ENCODE measurements at regions not wholly inside any gene's neighbourhood (a gene's known extent, or its start where the extent isn't known, plus 50 kb on each side); places are given as distances from the start of the nearest gene placed in this dataset.
"Not testable (repeated sequence)": the region's sequence is repeated elsewhere in the genome, so short reads cannot be mapped to it uniquely, and the experiment has no call there.

GRCh38 chrX:128634754-128635153 lies 582.6 kb upstream of the ACTRT1 start:
- Mint-ChIP-seq H3K4me3 (no peak overlapping the region), H3K4me1 (no peaks in the 10 kb centered on the region), H3K9me3 (ENCODE audit: low read depth) (no peaks in the 10 kb centered on the region), H3K27ac (no peak overlapping the region), H3K27me3 (peaks cover 5% of the 10 kb centered on the region), H3K36me3 (ENCODE audit: low read depth) (no peaks in the 10 kb centered on the region)
- ATAC-seq (no peak), DNase-seq (no peak)
- intact Hi-C loops (cut with DNase I, micrococcal nuclease): no loop called here
- CTCF ChIA-PET: no interaction called here
- POLR2A ChIA-PET: no interaction called here

DNA sequence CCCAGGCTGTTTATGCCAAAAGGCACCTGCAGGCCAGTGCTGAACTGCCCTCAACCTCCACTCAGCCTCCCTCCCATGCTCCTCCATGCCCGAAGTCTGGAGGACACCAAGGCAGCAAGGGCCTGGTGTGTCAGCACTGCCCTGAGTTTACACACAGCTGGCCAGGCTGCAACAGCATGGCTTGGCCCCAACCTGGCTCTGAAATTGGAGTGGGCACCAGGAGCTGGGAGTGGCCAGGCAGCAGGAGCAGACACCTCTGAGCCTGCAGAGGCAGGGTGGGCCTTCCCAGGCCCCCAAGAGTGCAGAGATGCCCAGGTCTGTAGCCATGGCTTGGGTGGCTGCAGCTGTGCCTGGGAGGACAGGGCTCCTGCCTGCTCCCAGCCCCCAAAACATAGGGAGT lies 571.2 kb upstream of the ACTRT1 start:
- no peak for ATAC-seq
- Mint-ChIP-seq H3K9me3 (ENCODE audit: low read depth) (no peaks in the 10 kb centered on the region), H3K27me3 (no peaks in the 10 kb centered on the region), H3K4me3 (no peak overlapping the region), H3K36me3 (ENCODE audit: low read depth) (no peaks in the 10 kb centered on the region), H3K27ac (no peak overlapping the region), H3K4me1 (no peaks in the 10 kb centered on the region)
- ChIA-PET CTCF (interaction anchor here (0.6 to 0.8 kb wide), 2 partner anchors 342 to 1913 kb away, joined by 3 read pairs; no protein-coding TSS in a partner anchor), POLR2A (no interaction called here)
- intact Hi-C loops (cut with DNase I, micrococcal nuclease): no loop called here
- no peak for DNase-seq

DNA sequence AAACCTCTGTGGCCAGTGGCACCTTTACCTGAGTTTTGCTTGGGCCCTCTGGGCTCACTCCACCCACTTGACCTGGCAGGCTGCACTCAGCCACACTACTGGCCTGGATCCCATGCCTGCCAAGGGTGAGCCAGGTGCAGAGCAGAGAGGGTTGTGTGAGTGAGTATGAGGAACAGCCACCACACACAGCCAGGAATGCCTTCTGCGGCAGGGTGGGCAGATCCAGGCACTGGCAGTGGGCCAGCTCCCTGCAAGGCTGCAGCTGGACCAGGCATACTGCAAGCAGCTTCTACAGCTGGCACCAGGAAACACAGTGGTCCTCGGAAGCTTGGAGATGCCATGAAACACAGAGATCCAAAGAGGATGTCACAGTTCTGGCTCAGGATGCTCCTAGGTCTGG lies 570.1 kb upstream of the ACTRT1 start:
- H3K27ac Mint-ChIP-seq: no peak overlapping the region
- H3K9me3 Mint-ChIP-seq (ENCODE audit: low read depth): no peaks in the 10 kb centered on the region
- no peaks in the 10 kb centered on the region for H3K36me3 Mint-ChIP-seq (ENCODE audit: low read depth)
- CTCF ChIA-PET: no interaction called here
- H3K27me3 Mint-ChIP-seq: no peaks in the 10 kb centered on the region
- H3K4me3 Mint-ChIP-seq: no peak overlapping the region
- intact Hi-C loops (cut with DNase I, micrococcal nuclease): no loop called here
- DNase-seq (no peak), ATAC-seq (no peak)
- POLR2A ChIA-PET: no interaction called here
- H3K4me1 Mint-ChIP-seq: no peaks in the 10 kb centered on the region

GRCh38 chrX:128619490-128619889 lies 567.3 kb upstream of the ACTRT1 start:
- CTCF ChIA-PET: no interaction called here
- H3K9me3 Mint-ChIP-seq (ENCODE audit: low read depth): no peaks in the 10 kb centered on the region
- intact Hi-C loops (cut with DNase I, micrococcal nuclease): no loop called here
- DNase-seq (no peak), ATAC-seq (no peak)
- H3K27ac Mint-ChIP-seq: no peak overlapping the region
- no peaks in the 10 kb centered on the region for H3K4me1 Mint-ChIP-seq
- H3K27me3 Mint-ChIP-seq: no peaks in the 10 kb centered on the region
- H3K4me3 Mint-ChIP-seq: no peak overlapping the region
- H3K36me3 Mint-ChIP-seq (ENCODE audit: low read depth): no peaks in the 10 kb centered on the region
- POLR2A ChIA-PET: no interaction called here

DNA sequence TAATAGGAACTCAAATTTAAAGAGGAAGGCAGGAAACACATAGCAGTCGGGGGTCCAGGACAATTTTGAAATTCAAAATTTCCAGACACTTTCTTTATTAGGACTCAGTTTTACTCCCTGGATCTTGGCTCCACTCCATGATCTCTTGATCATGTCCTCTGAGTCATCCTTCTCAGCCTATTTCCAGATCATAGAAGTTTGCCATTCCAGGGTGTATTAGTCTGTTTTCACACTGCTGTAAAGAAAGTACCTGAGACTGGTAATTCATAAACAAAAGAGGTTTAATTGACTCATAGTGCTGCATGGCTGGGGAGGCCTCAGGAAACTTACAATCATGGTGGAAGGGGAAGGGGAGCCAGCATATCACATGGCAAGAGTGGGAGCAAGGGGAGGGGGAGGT lies 564.7 kb upstream of the ACTRT1 start:
- no peaks in the 10 kb centered on the region for H3K9me3 Mint-ChIP-seq (ENCODE audit: low read depth)
- H3K27ac Mint-ChIP-seq: no peak overlapping the region
- H3K4me1 Mint-ChIP-seq: no peaks in the 10 kb centered on the region
- no peak for ATAC-seq
- ChIA-PET POLR2A (no interaction called here), CTCF (no interaction called here)
- H3K4me3 Mint-ChIP-seq: no peak overlapping the region
- H3K36me3 Mint-ChIP-seq (ENCODE audit: low read depth): no peaks in the 10 kb centered on the region
- intact Hi-C loops (cut with DNase I, micrococcal nuclease): no loop called here
- DNase-seq: no peak
- H3K27me3 Mint-ChIP-seq: no peaks in the 10 kb centered on the region

DNA sequence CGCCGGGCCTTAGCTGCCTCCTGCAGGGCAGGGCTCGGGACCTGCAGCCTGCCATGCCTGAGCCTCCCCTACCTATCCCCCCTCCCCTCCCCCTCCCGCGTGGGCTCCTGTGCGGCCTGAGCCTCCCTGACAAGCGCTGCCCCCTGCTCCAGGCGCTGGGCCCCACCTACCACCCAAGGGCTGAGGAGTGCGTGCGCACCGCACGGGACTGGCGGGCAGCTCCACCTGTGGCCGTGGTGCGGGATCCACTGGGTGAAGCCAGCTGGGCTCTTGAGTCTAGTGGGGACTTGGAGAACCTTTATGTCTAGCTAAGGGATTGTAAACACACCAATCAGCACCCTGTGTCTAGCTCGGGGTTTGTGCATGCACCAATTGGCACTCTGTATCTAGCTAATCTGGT lies 554.6 kb upstream of the ACTRT1 start:
- H3K9me3 Mint-ChIP-seq (ENCODE audit: low read depth); CTCF ChIA-PET; POLR2A ChIA-PET; H3K4me3 Mint-ChIP-seq; ATAC-seq; DNase-seq; H3K27me3 Mint-ChIP-seq; intact Hi-C loops (cut with DNase I, micrococcal nuclease); H3K27ac Mint-ChIP-seq; H3K36me3 Mint-ChIP-seq (ENCODE audit: low read depth); H3K4me1 Mint-ChIP-seq: not testable (repeated sequence)

DNA sequence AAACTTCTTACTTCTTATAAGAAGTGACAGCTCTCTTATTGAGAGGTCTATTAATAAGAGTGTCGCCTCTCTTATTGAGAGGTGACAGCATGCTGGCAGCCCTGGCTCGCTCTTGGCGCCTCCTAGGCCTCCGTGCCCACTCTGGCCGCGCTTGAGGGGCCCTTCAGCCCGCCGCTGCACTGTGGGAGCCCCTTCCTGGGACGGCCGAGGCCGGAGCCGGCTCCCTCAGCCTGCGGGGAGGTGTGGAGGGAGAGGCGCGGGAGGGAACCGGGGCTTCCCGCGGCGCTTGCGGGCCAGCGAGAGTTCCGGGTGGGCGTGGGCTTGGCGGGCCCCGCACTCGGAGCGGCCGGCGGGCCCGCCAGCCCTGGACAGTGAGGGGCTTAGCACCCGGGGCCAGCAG lies 554.2 kb upstream of the ACTRT1 start:
- H3K4me3 Mint-ChIP-seq, POLR2A ChIA-PET, H3K27me3 Mint-ChIP-seq: not testable (repeated sequence)

DNA sequence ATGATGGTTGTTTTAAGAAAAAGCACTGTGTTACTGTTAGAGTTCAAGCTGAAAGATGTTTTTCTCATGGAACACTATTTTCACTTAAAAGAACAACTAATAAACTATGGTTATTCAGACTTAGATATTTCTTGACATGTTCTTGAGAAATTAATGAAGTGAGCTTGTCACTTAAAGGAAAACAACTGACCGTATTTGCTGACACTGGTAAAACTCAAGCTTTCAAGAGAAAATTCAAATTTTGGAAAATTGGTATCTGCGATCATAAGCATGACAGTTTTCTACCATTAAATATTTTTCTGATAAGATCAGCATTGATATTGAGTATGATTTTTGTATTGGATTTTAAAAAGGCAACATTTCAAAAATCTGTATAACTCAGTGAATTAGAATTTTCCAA lies 549.5 kb upstream of the ACTRT1 start:
- Mint-ChIP-seq H3K4me3 (no peak overlapping the region), H3K36me3 (ENCODE audit: low read depth) (no peaks in the 10 kb centered on the region), H3K4me1 (no peaks in the 10 kb centered on the region), H3K9me3 (ENCODE audit: low read depth) (no peaks in the 10 kb centered on the region), H3K27ac (no peak overlapping the region), H3K27me3 (peaks cover 5% of the 10 kb centered on the region)
- ChIA-PET POLR2A (no interaction called here), CTCF (no interaction called here)
- ATAC-seq (no peak), DNase-seq (no peak)
- intact Hi-C loops (cut with DNase I, micrococcal nuclease): no loop called here

More for the DNA sequence above, 554.2 kb upstream of the ACTRT1 start:
- H3K36me3 Mint-ChIP-seq (ENCODE audit: low read depth); H3K4me1 Mint-ChIP-seq; DNase-seq; CTCF ChIA-PET; H3K27ac Mint-ChIP-seq; H3K9me3 Mint-ChIP-seq (ENCODE audit: low read depth); intact Hi-C loops (cut with DNase I, micrococcal nuclease); ATAC-seq: not testable (repeated sequence)

DNA sequence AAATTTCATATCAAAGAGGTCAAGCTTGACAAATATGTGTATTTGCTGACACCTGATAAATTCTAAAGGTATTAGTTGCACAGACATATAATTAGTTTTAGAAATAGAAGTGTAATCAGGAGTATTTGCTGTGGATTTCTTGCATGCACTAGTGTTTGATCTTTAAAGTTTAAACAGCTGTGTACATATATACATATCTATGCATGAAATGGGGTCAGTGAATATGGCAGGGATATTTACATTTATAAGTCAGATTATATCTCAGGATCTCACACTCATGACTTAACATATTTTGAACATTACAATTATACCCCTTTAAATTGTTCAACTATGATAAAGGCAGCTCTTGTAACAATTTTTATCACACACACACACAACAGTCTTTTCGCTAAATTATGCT lies 547.4 kb upstream of the ACTRT1 start:
- ATAC-seq: no peak
- Mint-ChIP-seq H3K27me3 (no peaks in the 10 kb centered on the region), H3K36me3 (ENCODE audit: low read depth) (no peaks in the 10 kb centered on the region), H3K27ac (no peak overlapping the region), H3K4me3 (no peak overlapping the region), H3K4me1 (no peaks in the 10 kb centered on the region), H3K9me3 (ENCODE audit: low read depth) (no peaks in the 10 kb centered on the region)
- intact Hi-C loops (cut with DNase I, micrococcal nuclease): no loop called here
- ChIA-PET CTCF (no interaction called here), POLR2A (no interaction called here)
- no peak for DNase-seq

DNA sequence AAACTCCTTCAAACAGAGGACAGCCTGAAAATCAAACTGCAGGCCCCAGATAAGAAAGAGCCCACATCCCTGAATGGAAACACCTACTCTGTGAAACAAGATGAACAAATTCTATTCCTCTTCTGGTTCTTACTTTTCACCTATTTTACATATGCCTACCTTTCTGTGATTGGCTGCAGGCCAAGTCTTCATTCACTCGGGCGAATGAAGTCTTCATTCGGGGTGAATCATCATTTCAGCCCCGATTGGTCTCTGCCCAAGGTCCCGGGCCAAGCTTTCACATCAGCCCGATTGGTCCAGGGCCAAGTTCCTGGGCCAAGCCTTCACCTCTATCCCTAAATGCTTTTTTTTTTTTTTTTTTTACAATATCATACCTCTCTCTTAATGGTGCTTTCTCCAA lies 529.8 kb upstream of the ACTRT1 start:
- Mint-ChIP-seq H3K4me1 (no peaks in the 10 kb centered on the region), H3K27me3 (no peaks in the 10 kb centered on the region), H3K9me3 (ENCODE audit: low read depth) (no peaks in the 10 kb centered on the region), H3K27ac (no peak overlapping the region), H3K4me3 (no peak overlapping the region), H3K36me3 (ENCODE audit: low read depth) (no peaks in the 10 kb centered on the region)
- intact Hi-C loops (cut with DNase I, micrococcal nuclease): no loop called here
- ChIA-PET CTCF (no interaction called here), POLR2A (no interaction called here)
- ATAC-seq (no peak), DNase-seq (no peak)

DNA sequence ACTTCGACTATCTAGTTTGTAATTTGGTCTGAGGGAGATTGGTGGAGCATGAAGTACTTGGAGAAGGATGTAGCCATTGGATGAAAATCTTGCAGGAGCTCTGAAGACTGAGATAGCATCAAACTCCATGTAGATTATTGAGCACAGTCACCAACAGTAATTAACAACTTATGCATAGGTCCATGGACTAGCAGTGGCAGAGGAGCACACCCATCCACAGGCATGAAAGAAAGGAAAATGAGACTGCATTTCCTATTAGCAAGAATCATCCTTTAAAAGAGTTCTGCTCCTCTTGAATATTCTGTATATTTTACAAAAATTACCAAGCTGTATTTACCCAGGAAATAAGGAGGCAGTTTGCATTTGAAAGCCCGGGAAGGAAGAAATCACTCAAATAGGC lies 529.4 kb upstream of the ACTRT1 start:
- intact Hi-C loops (cut with DNase I, micrococcal nuclease): no loop called here
- Mint-ChIP-seq H3K9me3 (ENCODE audit: low read depth) (no peaks in the 10 kb centered on the region), H3K4me1 (no peaks in the 10 kb centered on the region), H3K27ac (no peak overlapping the region), H3K27me3 (no peaks in the 10 kb centered on the region), H3K4me3 (no peak overlapping the region), H3K36me3 (ENCODE audit: low read depth) (no peaks in the 10 kb centered on the region)
- POLR2A ChIA-PET: interaction anchor here (0.6 kb wide), 1 partner anchor 634 kb away, joined by 3 read pairs; no protein-coding TSS in a partner anchor
- ATAC-seq: no peak
- DNase-seq: no peak
- CTCF ChIA-PET: no interaction called here

DNA sequence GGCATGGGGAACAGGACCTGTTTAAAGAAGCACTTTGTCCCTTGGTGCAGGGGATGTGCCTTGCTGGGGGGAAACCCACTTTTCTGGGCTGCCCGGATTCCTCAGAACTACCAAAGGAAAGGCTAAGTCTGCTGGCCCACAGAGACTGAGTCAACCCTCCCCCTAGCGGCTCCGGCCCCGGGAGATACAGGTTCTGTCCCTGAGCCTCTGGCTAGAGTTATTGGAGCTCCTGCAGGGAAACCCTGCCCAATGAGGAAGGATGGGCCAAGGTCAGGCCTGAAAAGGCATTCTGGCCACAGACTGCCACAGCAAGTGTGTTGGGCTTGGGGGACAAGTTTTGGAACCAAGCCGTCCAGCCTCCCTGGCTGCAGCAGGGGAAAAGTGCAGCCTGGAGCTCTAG lies 490.9 kb upstream of the ACTRT1 start:
- intact Hi-C loops (cut with DNase I, micrococcal nuclease): no loop called here
- POLR2A ChIA-PET: no interaction called here
- H3K36me3 Mint-ChIP-seq (ENCODE audit: low read depth): no peaks in the 10 kb centered on the region

GRCh38 chrX:128518508-128518907 lies 466.3 kb upstream of the ACTRT1 start:
- Mint-ChIP-seq H3K4me3 (no peak overlapping the region), H3K27ac (no peak overlapping the region), H3K36me3 (ENCODE audit: low read depth) (no peaks in the 10 kb centered on the region), H3K27me3 (no peaks in the 10 kb centered on the region), H3K4me1 (no peaks in the 10 kb centered on the region), H3K9me3 (ENCODE audit: low read depth) (no peaks in the 10 kb centered on the region)
- DNase-seq: no peak
- CTCF ChIA-PET: no interaction called here
- POLR2A ChIA-PET: no interaction called here
- intact Hi-C loops (cut with DNase I, micrococcal nuclease): no loop called here
- no peak for ATAC-seq

More for the DNA sequence above, 490.9 kb upstream of the ACTRT1 start:
- CTCF ChIA-PET: no interaction called here
- no peak for ATAC-seq
- no peaks in the 10 kb centered on the region for H3K9me3 Mint-ChIP-seq (ENCODE audit: low read depth)
- no peak for DNase-seq
- H3K4me1 Mint-ChIP-seq: no peaks in the 10 kb centered on the region
- no peak overlapping the region for H3K27ac Mint-ChIP-seq
- H3K27me3 Mint-ChIP-seq: no peaks in the 10 kb centered on the region
- no peak overlapping the region for H3K4me3 Mint-ChIP-seq

Measured in activated CD4-positive, alpha-beta T cell treated with anti-CD3 and anti-CD28 coated beads for 36 hours (primary cell).